PC-3 (cell line): ENCODE measurements at regions not wholly inside any gene's neighbourhood (a gene's known extent, or its start where the extent isn't known, plus 50 kb on each side); places are given as distances from the start of the nearest gene placed in this dataset.

Experiments used
- ATAC-seq: fragments of 200-7000 bp; cut with Tn5 transposase; 2 replicates; pipeline ENCODE4 v1.9.1; 2020; ENCODE audit warnings: mild to moderate bottlenecking, moderate library complexity
- BruUV-seq: library from RNA; stranded (reverse); fragments of 400-500 nt; replicated peaks from 2 replicates; lab custom pipeline; 2021; lab: Mats Ljungman, UMichigan
- CTCF ChIA-PET: fragments of 300-600 bp; sonication (Branson Sonifier 250); formaldehyde crosslinking; loops from one replicate; lab custom pipeline; 2022; ENCODE audit warnings: antibody characterized with exemption; lab: Charles Lee
- POLR2A ChIA-PET: fragments of 300-600 bp; sonication (Branson Sonifier 250); formaldehyde crosslinking; loops from one replicate; lab custom pipeline; 2022; ENCODE audit warnings: antibody characterized with exemption; ENCODE audit not compliant: unreplicated experiment; lab: Charles Lee
- DNase-seq: peaks from one replicate; pipeline ENCODE4 v3.0.0-alpha.2; 2015
- H2AFZ ChIP-seq: fragments of 300-600 bp; sonication (generic); 2 replicates; pipeline ENCODE4 v1.6.0; 2016; ENCODE audit warnings: antibody characterized with exemption, low read length
- H3F3A ChIP-seq: fragments of 300-600 bp; sonication (generic); one replicate; pipeline ENCODE4 v1.6.0; 2017; ENCODE audit warnings: antibody characterized with exemption, low read length, control low read depth, mild to moderate bottlenecking; ENCODE audit not compliant: unreplicated experiment
- H3K27ac ChIP-seq: fragments of 300-600 bp; sonication (generic); 2 replicates; pipeline ENCODE4 v1.5.1; 2016; ENCODE audit warnings: mild to moderate bottlenecking, low read length
- H3K27me3 ChIP-seq: fragments of 300-600 bp; sonication (generic); 2 replicates; pipeline ENCODE4 v1.6.1; 2016; ENCODE audit warnings: low read length, mixed read lengths
- H3K36me3 ChIP-seq: fragments of 300-600 bp; sonication (generic); 2 replicates; pipeline ENCODE4 v1.6.1; 2016; ENCODE audit warnings: low read depth, mixed run types, low read length, mixed read lengths
- H3K4me1 ChIP-seq: fragments of 300-600 bp; sonication (generic); 2 replicates; pipeline ENCODE4 v1.5.1; 2016; ENCODE audit warnings: low read length; ENCODE audit not compliant: insufficient read depth
- H3K4me2 ChIP-seq: fragments of 300-600 bp; sonication (generic); 2 replicates; pipeline ENCODE4 v1.6.0; 2016; ENCODE audit warnings: low read length
- H3K4me3 ChIP-seq: fragments of 300-600 bp; sonication (generic); 2 replicates; pipeline ENCODE4 v1.5.1; 2016; ENCODE audit warnings: mild to moderate bottlenecking, low read length, mixed read lengths
- H3K79me2 ChIP-seq: fragments of 300-600 bp; sonication (generic); 2 replicates; pipeline ENCODE4 v1.6.1; 2017; ENCODE audit warnings: low read length, mixed read lengths
- H3K9ac ChIP-seq: fragments of 300-600 bp; sonication (generic); 2 replicates; pipeline ENCODE4 v1.6.0; 2016; ENCODE audit warnings: mild to moderate bottlenecking, low read length
- H3K9me2 ChIP-seq: fragments of 300-600 bp; sonication (generic); replicated peaks from 2 replicates; pipeline ENCODE4 v1.6.1; 2016; ENCODE audit warnings: mixed run types, low read length, mixed read lengths
- H3K9me3 ChIP-seq: fragments of 300-600 bp; sonication (generic); 2 replicates; pipeline ENCODE4 v1.6.1; 2016; ENCODE audit warnings: low read length, mixed read lengths
- H4K20me1 ChIP-seq: fragments of 300-600 bp; sonication (generic); 2 replicates; pipeline ENCODE4 v1.6.1; 2016; ENCODE audit warnings: low read length, mixed read lengths
- EZH2 ChIP-seq: fragments of 300-600 bp; sonication (generic); IDR thresholded peaks from one replicate; pipeline ENCODE4 v1.6.1; 2017; ENCODE audit warnings: antibody characterized with exemption, mild to moderate bottlenecking, low read length; ENCODE audit not compliant: unreplicated experiment
- EZH2phosphoT487 ChIP-seq: fragments of 300-600 bp; sonication (generic); IDR thresholded peaks from 2 replicates; pipeline ENCODE4 v1.6.1; 2018; ENCODE audit warnings: mild to moderate bottlenecking, antibody characterized with exemption, low read length, borderline replicate concordance
- intact Hi-C: fragments of 100-400 bp; cut with micrococcal nuclease; formaldehyde crosslinking; loops from 2 replicates; pipeline ENCODE4 v1.9.0; 2023
- TF ChIP-seq, protein P1 (sequence below): fragments of 300-600 bp; sonication (generic); conservative IDR thresholded peaks from 2 replicates; pipeline ENCODE4 v1.5.1; 2017; ENCODE audit warnings: antibody characterized with exemption, low read depth, mild to moderate bottlenecking, low read length

DNA sequence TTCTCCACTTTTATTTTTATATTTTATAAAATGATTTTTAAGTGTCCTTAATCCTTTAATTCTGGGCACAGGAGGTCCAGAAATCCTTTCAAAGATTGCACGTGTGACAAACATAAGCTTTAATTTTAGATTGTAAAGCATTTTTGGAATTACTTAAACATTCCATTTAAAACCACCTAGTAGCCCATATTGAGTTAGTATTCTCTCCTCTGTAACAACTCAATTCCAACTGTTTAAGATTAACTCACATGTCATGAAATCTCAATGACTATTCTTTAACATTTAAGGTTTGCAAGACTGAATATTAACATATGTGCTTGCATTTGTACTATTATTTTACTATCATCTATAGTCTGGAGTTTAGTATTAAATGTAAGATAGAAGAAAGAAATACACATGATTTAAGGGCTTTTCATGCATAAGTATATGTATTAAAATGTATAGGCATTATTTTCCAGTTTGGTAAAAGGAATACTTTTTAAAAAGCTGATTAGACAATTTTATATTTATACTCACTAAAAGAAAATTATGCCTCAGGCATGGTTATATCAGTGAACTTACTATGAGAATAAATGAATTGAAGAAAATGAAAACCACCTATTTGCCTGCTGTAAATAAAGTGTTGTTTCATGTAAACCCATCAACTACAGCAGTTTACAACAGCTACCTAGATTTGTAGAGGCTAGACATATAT, 776.9 kb downstream of the SLC6A15 start:
- peak overlapping the region; percentile 95 for H3K27ac ChIP-seq

DNA sequence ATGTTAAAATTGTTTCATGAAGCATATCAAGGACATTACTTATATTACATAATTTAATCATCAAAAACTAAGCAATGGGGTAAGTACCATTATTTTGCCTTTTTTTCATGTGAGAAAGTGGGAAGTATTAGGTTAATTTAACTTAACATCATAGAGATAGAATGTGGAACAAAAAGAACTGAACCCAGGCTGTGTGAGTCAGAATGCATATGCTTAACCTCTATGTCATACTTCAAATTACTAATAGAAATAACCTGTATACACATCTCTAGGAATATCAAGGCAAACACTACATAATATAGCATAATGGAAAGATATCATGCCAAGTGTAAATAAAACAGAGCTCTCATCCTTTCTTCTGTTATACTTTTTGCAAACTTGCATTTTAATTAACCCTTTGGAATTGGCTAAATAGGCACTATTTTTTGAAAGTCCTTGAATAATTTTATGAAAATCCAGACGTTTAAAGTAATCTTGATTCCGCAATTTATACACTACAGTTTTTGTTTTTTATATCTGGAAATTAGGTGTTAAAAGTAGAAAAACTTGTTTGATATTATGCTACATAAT, 777.7 kb downstream of the SLC6A15 start:
- ChIA-PET CTCF (no interaction called here), POLR2A (no interaction called here)
- DNase-seq: peak; percentile 59
- peaks cover 13% of the 10 kb centered on the region for H3F3A ChIP-seq
- no peaks in the 10 kb centered on the region for H3K9me3 ChIP-seq
- ATAC-seq: peak; percentile 42
- H3K27me3 ChIP-seq: no peaks in the 10 kb centered on the region
- H3K36me3 ChIP-seq: no peaks in the 10 kb centered on the region
- H3K27ac ChIP-seq: 0 out of 2 replicates have a peak overlapping the region, but pooled peaks have one; percentile 22
- no peak overlapping the region for H3K9ac ChIP-seq
- H3K4me3 ChIP-seq: no peak overlapping the region
- no TSS peak for BruUV-seq
- H2AFZ ChIP-seq: no peak overlapping the region
- H3K9me2 ChIP-seq: no peaks in the 10 kb centered on the region
- intact Hi-C loops: loop anchor here (10.0 kb wide), 2 partner anchors 250 to 330 kb away; no protein-coding TSS in a partner anchor
- H3K4me2 ChIP-seq: peak overlapping the region; percentile 6; the same call in 1 of the 2 replicates
- no peaks in the 10 kb centered on the region for H3K79me2 ChIP-seq
- peaks cover 57% of the 10 kb centered on the region for H3K4me1 ChIP-seq
- no peak for TF ChIP-seq EZH2phosphoT487
- no peak for TF ChIP-seq EZH2
- TF ChIP-seq, protein P1, sequence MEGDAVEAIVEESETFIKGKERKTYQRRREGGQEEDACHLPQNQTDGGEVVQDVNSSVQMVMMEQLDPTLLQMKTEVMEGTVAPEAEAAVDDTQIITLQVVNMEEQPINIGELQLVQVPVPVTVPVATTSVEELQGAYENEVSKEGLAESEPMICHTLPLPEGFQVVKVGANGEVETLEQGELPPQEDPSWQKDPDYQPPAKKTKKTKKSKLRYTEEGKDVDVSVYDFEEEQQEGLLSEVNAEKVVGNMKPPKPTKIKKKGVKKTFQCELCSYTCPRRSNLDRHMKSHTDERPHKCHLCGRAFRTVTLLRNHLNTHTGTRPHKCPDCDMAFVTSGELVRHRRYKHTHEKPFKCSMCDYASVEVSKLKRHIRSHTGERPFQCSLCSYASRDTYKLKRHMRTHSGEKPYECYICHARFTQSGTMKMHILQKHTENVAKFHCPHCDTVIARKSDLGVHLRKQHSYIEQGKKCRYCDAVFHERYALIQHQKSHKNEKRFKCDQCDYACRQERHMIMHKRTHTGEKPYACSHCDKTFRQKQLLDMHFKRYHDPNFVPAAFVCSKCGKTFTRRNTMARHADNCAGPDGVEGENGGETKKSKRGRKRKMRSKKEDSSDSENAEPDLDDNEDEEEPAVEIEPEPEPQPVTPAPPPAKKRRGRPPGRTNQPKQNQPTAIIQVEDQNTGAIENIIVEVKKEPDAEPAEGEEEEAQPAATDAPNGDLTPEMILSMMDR: no peak
- no peaks in the 10 kb centered on the region for H4K20me1 ChIP-seq

More for the DNA sequence above, 776.9 kb downstream of the SLC6A15 start:
- Histone ChIP-seq H3K79me2 (no peaks in the 10 kb centered on the region), H3K27me3 (no peaks in the 10 kb centered on the region), H3K9me3 (no peaks in the 10 kb centered on the region), H4K20me1 (no peaks in the 10 kb centered on the region), H3K9ac (no peak overlapping the region), H3K36me3 (no peaks in the 10 kb centered on the region), H3F3A (peaks cover 13% of the 10 kb centered on the region), H3K4me1 (peaks cover 53% of the 10 kb centered on the region), H3K4me2 (peak overlapping the region; percentile 67; the same call in 1 of the 2 replicates), H2AFZ (no peak overlapping the region), H3K9me2 (no peaks in the 10 kb centered on the region), H3K4me3 (no peak overlapping the region)
- no peak for DNase-seq
- CTCF ChIA-PET: no interaction called here
- intact Hi-C loops: loop anchor here (10.0 kb wide), 2 partner anchors 249 to 331 kb away; no protein-coding TSS in a partner anchor
- TF ChIP-seq EZH2 (no peak), EZH2phosphoT487 (no peak)
- TF ChIP-seq, protein P1: no peak
- POLR2A ChIA-PET: no interaction called here
- BruUV-seq: no TSS peak
- ATAC-seq: no peak

DNA sequence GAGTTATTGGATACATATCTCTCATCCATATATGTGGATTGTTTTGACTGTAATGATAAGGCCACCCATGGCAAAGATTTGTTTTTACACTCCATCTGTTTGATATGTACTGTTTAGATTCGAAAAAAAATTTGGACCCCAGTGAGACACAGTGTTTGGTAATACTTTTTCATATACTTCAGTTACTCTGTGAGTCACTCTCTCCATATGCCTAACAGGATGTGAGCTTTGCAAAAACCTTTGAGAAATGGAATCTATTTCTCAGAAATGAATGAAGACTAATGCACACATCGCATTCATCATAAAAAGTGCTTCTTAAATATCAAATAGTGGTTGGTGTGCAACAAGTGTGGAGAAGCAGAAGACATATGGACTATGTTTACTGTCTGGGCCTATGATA, 781.5 kb downstream of the SLC6A15 start:
- CTCF ChIA-PET: no interaction called here
- Histone ChIP-seq H3K4me3 (no peak overlapping the region), H3K4me2 (no peak overlapping the region; the same call in 1 of the 2 replicates), H3K9me2 (no peaks in the 10 kb centered on the region), H4K20me1 (no peaks in the 10 kb centered on the region), H3K79me2 (no peaks in the 10 kb centered on the region), H3F3A (no peaks in the 10 kb centered on the region), H2AFZ (no peak overlapping the region), H3K4me1 (peaks cover 34% of the 10 kb centered on the region), H3K36me3 (no peaks in the 10 kb centered on the region), H3K27me3 (no peaks in the 10 kb centered on the region), H3K9ac (no peak overlapping the region), H3K27ac (peak overlapping the region; percentile 11), H3K9me3 (no peaks in the 10 kb centered on the region)
- DNase-seq (peak; percentile 75), ATAC-seq (peak; percentile 75)
- no peak for TF ChIP-seq EZH2
- TF ChIP-seq, protein P1: no peak
- no peak for TF ChIP-seq EZH2phosphoT487
- intact Hi-C loops: loop anchor here (10.0 kb wide), 2 partner anchors 254 to 326 kb away; no protein-coding TSS in a partner anchor
- POLR2A ChIA-PET: no interaction called here
- BruUV-seq: no TSS peak
